ENCODE measurements at regions not wholly inside any gene's neighbourhood (a gene's known extent, or its start where the extent isn't known, plus 50 kb on each side); places are given as distances from the start of the nearest gene placed in this dataset.

DNA sequence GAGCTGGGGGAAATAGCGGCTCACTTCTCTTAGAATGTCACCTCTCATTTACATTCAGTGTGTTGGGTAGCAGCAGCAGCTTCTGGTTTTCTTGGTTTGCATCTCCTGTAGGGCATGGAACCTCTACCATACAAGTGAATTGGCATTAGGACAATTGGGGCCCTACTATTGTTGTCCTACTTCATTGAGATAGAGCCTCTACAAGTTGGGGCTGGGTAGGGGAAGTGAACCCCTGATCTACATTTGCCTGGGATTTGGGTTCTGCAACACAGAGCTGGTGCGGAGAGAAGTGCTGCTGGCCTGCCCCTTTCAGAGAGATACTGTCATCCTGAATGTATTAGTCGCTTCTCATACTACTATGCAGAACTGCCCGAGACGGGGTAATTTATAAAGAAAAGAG, 391.6 kb upstream of the HS6ST1 start:
- WGBS (ENCODE audit: insufficient coverage): 100% methylated on average over 3 of the region's 5 CpGs
- Histone ChIP-seq H3K27me3 (replicated peaks in 2 of 5; ENCODE audit: control insufficient read depth in 4 of 5, insufficient read depth in 5 of 5, low read length in 4 of 5) (no peaks in the 10 kb centered on the region), H3K4me3 (ENCODE audit: control insufficient read depth in 1 of 7, extremely low read depth in 1 of 7, insufficient read depth in 4 of 7, low read depth in 2 of 7, low read length in 6 of 7) (peak overlapping the region in 1 of 7 experiments; percentile 24), H3K4me1 (ENCODE audit: control extremely low read depth in 1 of 4, control insufficient read depth in 4 of 4, insufficient read depth in 4 of 4, low read length in 3 of 4) (peaks cover 5 to 29% (median 23%) of the 10 kb centered on the region in 4 experiments), H3K27ac (ENCODE audit: insufficient read depth in 1 of 2, low read depth in 1 of 2, low read length in 2 of 2, poor library complexity in 1 of 2, severe bottlenecking in 2 of 2) (no peak overlapping the region), H3K36me3 (ENCODE audit: control insufficient read depth in 4 of 4, insufficient read depth in 4 of 4, low read length in 3 of 4) (no peaks in the 10 kb centered on the region), H3K9me3 (ENCODE audit: control extremely low read depth in 1 of 5, control insufficient read depth in 4 of 5, insufficient read depth in 2 of 5, low read depth in 1 of 5, low read length in 4 of 5) (peaks cover 7 to 30% (median 15%) of the 10 kb centered on the region in 5 experiments)
- ChIA-PET CTCF (interaction anchor here (0.9 to 1.5 kb wide), 5 partner anchors 10 to 71 kb away, joined by 3 to 5 read pairs (median 4); no protein-coding TSS in a partner anchor), POLR2A (interaction anchor here (0.6 kb wide), 1 partner anchor 12 kb away, joined by 6 read pairs; no protein-coding TSS in a partner anchor)
- no peak for DNase-seq

DNA sequence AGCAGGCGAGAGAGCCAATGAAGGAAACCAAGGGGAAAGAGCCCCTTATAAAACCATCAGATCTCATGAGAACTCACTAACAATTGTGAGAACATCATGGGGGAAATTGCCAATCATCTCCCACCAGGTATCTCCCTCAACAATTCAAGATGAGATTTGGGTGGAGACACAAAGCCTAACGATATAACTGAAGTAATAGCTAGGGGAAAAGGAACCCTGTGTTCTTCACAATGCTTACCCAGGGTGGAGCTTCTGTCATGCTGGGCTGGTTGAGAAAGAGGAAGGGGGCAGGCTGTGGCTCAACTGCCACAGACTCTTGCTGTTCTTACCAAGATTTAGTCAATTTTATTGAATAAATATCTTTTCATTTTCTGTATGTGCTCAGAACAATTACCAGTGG, 392.1 kb upstream of the HS6ST1 start:
- CTCF ChIA-PET: interaction anchor here (1.0 to 1.5 kb wide), 5 partner anchors 9 to 72 kb away, joined by 3 to 5 read pairs (median 3); no protein-coding TSS in a partner anchor
- POLR2A ChIA-PET: interaction anchor here (0.6 kb wide), 1 partner anchor 12 kb away, joined by 6 read pairs; no protein-coding TSS in a partner anchor
- no peaks in the 10 kb centered on the region for H3K36me3 ChIP-seq (ENCODE audit: control insufficient read depth in 4 of 4, insufficient read depth in 4 of 4, low read length in 3 of 4)

DNA sequence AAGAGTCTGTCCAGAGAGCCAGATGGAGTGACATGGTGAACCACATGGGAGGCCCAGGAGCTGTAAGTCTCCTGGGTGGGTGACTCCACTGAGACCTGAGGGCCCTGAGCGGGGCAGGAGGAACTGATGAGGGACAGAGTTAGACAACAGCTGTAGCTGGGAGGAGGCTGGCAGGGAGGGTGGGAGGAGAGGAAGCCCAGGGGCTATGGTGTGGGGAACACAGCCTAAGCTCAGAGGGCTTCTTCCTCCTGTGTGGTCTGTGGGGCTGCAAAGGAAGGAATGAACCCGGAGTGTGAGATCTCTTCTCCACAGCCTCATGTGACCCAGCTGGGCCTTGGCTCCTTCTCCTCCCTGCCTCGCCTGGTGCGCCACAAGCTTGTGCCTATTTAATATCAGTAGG, 395.6 kb upstream of the HS6ST1 start:
- DNase-seq: peak; percentile 31 to 82 (median 70)
- CTCF ChIA-PET: interaction anchor here (1.0 to 6.2 kb wide), 9 partner anchors 13 to 68 kb away, joined by 3 to 44 read pairs (median 4); no protein-coding TSS in a partner anchor
- Histone ChIP-seq H3K27me3 (replicated peaks in 2 of 5; ENCODE audit: control insufficient read depth in 4 of 5, insufficient read depth in 5 of 5, low read length in 4 of 5) (no peaks in the 10 kb centered on the region), H3K9me3 (ENCODE audit: control extremely low read depth in 1 of 5, control insufficient read depth in 4 of 5, insufficient read depth in 2 of 5, low read depth in 1 of 5, low read length in 4 of 5) (peaks cover 0 to 4% (median 0%) of the 10 kb centered on the region in 5 experiments), H3K36me3 (ENCODE audit: control insufficient read depth in 4 of 4, insufficient read depth in 4 of 4, low read length in 3 of 4) (no peaks in the 10 kb centered on the region), H3K4me1 (ENCODE audit: control extremely low read depth in 1 of 4, control insufficient read depth in 4 of 4, insufficient read depth in 4 of 4, low read length in 3 of 4) (peaks cover 12 to 58% (median 52%) of the 10 kb centered on the region in 4 experiments), H3K27ac (ENCODE audit: insufficient read depth in 1 of 2, low read depth in 1 of 2, low read length in 2 of 2, poor library complexity in 1 of 2, severe bottlenecking in 2 of 2) (peak overlapping the region in 1 of 2 experiments; percentile 20), H3K4me3 (ENCODE audit: control insufficient read depth in 1 of 7, extremely low read depth in 1 of 7, insufficient read depth in 4 of 7, low read depth in 2 of 7, low read length in 6 of 7) (no peak overlapping the region)
- POLR2A ChIA-PET: no interaction called here
- no CpG with 5 or more reads among the region's 4 CpGs for WGBS (ENCODE audit: insufficient coverage)

More for the DNA sequence above, 392.1 kb upstream of the HS6ST1 start:
- DNase-seq: peak in 2 of 3 donors; percentile 58 to 77
- H3K27ac ChIP-seq (ENCODE audit: insufficient read depth in 1 of 2, low read depth in 1 of 2, low read length in 2 of 2, poor library complexity in 1 of 2, severe bottlenecking in 2 of 2): no peak overlapping the region
- WGBS (ENCODE audit: insufficient coverage): no CpG with 5 or more reads among the region's 2 CpGs
- peaks cover 4 to 28% (median 15%) of the 10 kb centered on the region in 5 experiments for H3K9me3 ChIP-seq (ENCODE audit: control extremely low read depth in 1 of 5, control insufficient read depth in 4 of 5, insufficient read depth in 2 of 5, low read depth in 1 of 5, low read length in 4 of 5)
- no peaks in the 10 kb centered on the region for H3K27me3 ChIP-seq (replicated peaks in 2 of 5; ENCODE audit: control insufficient read depth in 4 of 5, insufficient read depth in 5 of 5, low read length in 4 of 5)
- no peak overlapping the region for H3K4me3 ChIP-seq (ENCODE audit: control insufficient read depth in 1 of 7, extremely low read depth in 1 of 7, insufficient read depth in 4 of 7, low read depth in 2 of 7, low read length in 6 of 7)
- peaks cover 7 to 34% (median 28%) of the 10 kb centered on the region in 4 experiments for H3K4me1 ChIP-seq (ENCODE audit: control extremely low read depth in 1 of 4, control insufficient read depth in 4 of 4, insufficient read depth in 4 of 4, low read length in 3 of 4)

DNA sequence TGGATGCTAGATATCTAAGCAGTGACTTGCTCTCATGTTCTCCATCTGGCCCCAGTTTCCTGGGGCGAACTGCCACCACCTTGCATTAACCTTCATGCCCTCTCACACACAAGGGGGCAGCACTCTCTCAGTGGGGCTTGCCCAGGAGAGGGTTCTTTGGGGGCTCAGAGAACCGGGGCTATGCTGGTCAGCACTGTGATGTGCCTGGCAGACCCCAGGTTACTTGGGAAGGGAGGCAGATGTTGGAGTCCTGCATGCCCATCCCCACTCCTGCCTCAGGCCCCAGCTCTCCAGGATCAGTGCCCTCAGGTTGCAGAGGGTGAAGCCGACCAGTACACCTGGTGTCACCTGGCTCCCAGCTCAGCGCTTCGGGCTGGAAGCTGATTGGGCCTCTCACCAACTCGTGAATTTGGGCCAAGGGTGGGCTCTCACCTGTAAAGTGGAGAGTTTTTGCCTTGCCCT, 396.2 kb upstream of the HS6ST1 start:
- Histone ChIP-seq H3K9me3 (ENCODE audit: control extremely low read depth in 1 of 5, control insufficient read depth in 4 of 5, insufficient read depth in 2 of 5, low read depth in 1 of 5, low read length in 4 of 5) (peaks cover 0 to 2% (median 0%) of the 10 kb centered on the region in 5 experiments), H3K4me3 (ENCODE audit: control insufficient read depth in 1 of 7, extremely low read depth in 1 of 7, insufficient read depth in 4 of 7, low read depth in 2 of 7, low read length in 6 of 7) (no peak overlapping the region), H3K27ac (ENCODE audit: insufficient read depth in 1 of 2, low read depth in 1 of 2, low read length in 2 of 2, poor library complexity in 1 of 2, severe bottlenecking in 2 of 2) (peak overlapping the region in 1 of 2 experiments; percentile 20), H3K27me3 (replicated peaks in 2 of 5; ENCODE audit: control insufficient read depth in 4 of 5, insufficient read depth in 5 of 5, low read length in 4 of 5) (no peaks in the 10 kb centered on the region), H3K4me1 (ENCODE audit: control extremely low read depth in 1 of 4, control insufficient read depth in 4 of 4, insufficient read depth in 4 of 4, low read length in 3 of 4) (peaks cover 12 to 58% (median 52%) of the 10 kb centered on the region in 4 experiments), H3K36me3 (ENCODE audit: control insufficient read depth in 4 of 4, insufficient read depth in 4 of 4, low read length in 3 of 4) (no peaks in the 10 kb centered on the region)
- CTCF ChIA-PET: interaction anchor here (0.6 to 6.2 kb wide), 10 partner anchors 10 to 69 kb away, joined by 3 to 44 read pairs (median 4); no protein-coding TSS in a partner anchor
- POLR2A ChIA-PET: no interaction called here
- peak; percentile 39 to 86 (median 82) for DNase-seq
- WGBS (ENCODE audit: insufficient coverage): 86% methylated on average over 4 of the region's 6 CpGs

DNA sequence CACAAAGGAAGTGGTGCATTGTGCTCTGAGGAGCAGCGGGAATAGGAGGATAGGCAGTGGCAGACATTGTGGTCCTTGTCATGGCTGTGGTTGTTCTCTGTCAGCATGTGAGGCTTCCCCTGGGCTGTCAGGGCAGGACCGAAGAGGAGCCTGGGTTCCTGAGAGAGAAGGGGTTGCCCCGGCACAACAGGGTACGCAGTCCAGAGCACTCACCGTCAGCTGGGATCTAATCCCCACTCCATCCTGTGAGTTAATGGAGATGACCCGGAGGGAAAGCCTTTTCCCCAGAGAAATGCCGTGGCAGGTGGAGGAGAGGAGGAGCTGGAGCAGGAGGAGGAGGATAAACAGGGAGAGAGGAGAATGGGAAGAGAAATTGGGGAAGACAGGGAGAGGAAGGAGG, 396.7 kb upstream of the HS6ST1 start:
- ChIA-PET POLR2A (no interaction called here), CTCF (interaction anchor here (0.6 to 6.2 kb wide), 9 partner anchors 11 to 276 kb away, joined by 3 to 44 read pairs (median 3); no protein-coding TSS in a partner anchor)
- Histone ChIP-seq H3K27ac (ENCODE audit: insufficient read depth in 1 of 2, low read depth in 1 of 2, low read length in 2 of 2, poor library complexity in 1 of 2, severe bottlenecking in 2 of 2) (no peak overlapping the region), H3K4me3 (ENCODE audit: control insufficient read depth in 1 of 7, extremely low read depth in 1 of 7, insufficient read depth in 4 of 7, low read depth in 2 of 7, low read length in 6 of 7) (no peak overlapping the region), H3K4me1 (ENCODE audit: control extremely low read depth in 1 of 4, control insufficient read depth in 4 of 4, insufficient read depth in 4 of 4, low read length in 3 of 4) (peaks cover 12 to 55% (median 52%) of the 10 kb centered on the region in 4 experiments), H3K27me3 (replicated peaks in 2 of 5; ENCODE audit: control insufficient read depth in 4 of 5, insufficient read depth in 5 of 5, low read length in 4 of 5) (no peaks in the 10 kb centered on the region), H3K36me3 (ENCODE audit: control insufficient read depth in 4 of 4, insufficient read depth in 4 of 4, low read length in 3 of 4) (no peaks in the 10 kb centered on the region), H3K9me3 (ENCODE audit: control extremely low read depth in 1 of 5, control insufficient read depth in 4 of 5, insufficient read depth in 2 of 5, low read depth in 1 of 5, low read length in 4 of 5) (peaks cover 0 to 2% (median 0%) of the 10 kb centered on the region in 5 experiments)
- DNase-seq: no peak
- WGBS (ENCODE audit: insufficient coverage): 96% methylated on average over 4 of the region's 7 CpGs

DNA sequence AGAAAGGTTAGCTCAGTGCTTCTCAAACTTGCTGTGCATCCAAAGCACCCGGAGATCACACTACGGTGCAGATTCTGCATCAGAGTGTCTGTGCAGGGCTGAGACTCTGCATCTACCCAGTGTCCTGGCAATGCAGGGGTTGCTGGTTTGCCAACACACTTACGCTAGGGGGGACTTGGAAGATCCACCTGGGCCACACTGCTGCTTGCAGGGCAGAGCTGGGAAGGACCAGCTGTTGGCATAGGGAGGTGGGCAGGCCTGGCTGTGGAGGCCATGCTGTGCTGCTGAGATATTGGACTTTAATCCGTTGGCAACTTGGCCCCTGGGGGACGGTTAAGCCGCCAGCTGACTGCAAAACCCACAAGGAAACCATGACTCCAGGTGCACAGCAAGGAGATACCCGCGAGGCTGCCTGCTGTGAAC, 397.6 kb upstream of the HS6ST1 start:
- no peaks in the 10 kb centered on the region for H3K27me3 ChIP-seq (replicated peaks in 2 of 5; ENCODE audit: control insufficient read depth in 4 of 5, insufficient read depth in 5 of 5, low read length in 4 of 5)
- DNase-seq: peak in 2 of 3 donors; percentile 61 to 74
- H3K36me3 ChIP-seq (ENCODE audit: control insufficient read depth in 4 of 4, insufficient read depth in 4 of 4, low read length in 3 of 4): no peaks in the 10 kb centered on the region
- H3K27ac ChIP-seq (ENCODE audit: insufficient read depth in 1 of 2, low read depth in 1 of 2, low read length in 2 of 2, poor library complexity in 1 of 2, severe bottlenecking in 2 of 2): no peak overlapping the region
- peaks cover 0 to 8% (median 2%) of the 10 kb centered on the region in 5 experiments for H3K9me3 ChIP-seq (ENCODE audit: control extremely low read depth in 1 of 5, control insufficient read depth in 4 of 5, insufficient read depth in 2 of 5, low read depth in 1 of 5, low read length in 4 of 5)
- ChIA-PET CTCF (interaction anchor here (0.8 to 6.2 kb wide), 5 partner anchors 11 to 52 kb away, joined by 3 to 44 read pairs (median 3); no protein-coding TSS in a partner anchor), POLR2A (no interaction called here)
- peaks cover 12 to 51% (median 46%) of the 10 kb centered on the region in 4 experiments for H3K4me1 ChIP-seq (ENCODE audit: control extremely low read depth in 1 of 4, control insufficient read depth in 4 of 4, insufficient read depth in 4 of 4, low read length in 3 of 4)
- 36% methylated on average over 6 of the region's 8 CpGs for WGBS (ENCODE audit: insufficient coverage)
- peak overlapping the region in 1 of 7 experiments; percentile 20 for H3K4me3 ChIP-seq (ENCODE audit: control insufficient read depth in 1 of 7, extremely low read depth in 1 of 7, insufficient read depth in 4 of 7, low read depth in 2 of 7, low read length in 6 of 7)
